Activated B cell treated with CpG ODN at 0.5 μM for 24 hours (primary cell): ENCODE measurements at regions not wholly inside any gene's neighbourhood (a gene's known extent, or its start where the extent isn't known, plus 50 kb on each side); places are given as distances from the start of the nearest gene placed in this dataset.

Experiments
- ATAC-seq: fragments of 200-7000 bp; cut with Tn5 transposase; one replicate; pipeline ENCODE4 v1.10.0; 2021; ENCODE audit warnings: low read depth, mild to moderate bottlenecking, moderate library complexity
- CTCF ChIA-PET: fragments of 350-600 bp; sonication (Branson Sonifier 250); formaldehyde crosslinking; loops from one replicate; lab custom pipeline; 2021; ENCODE audit warnings: antibody characterized with exemption; lab: Charles Lee
- POLR2A ChIA-PET: fragments of 350-600 bp; sonication (Branson Sonifier 250); formaldehyde crosslinking; loops from one replicate; lab custom pipeline; 2021; ENCODE audit warnings: antibody characterized with exemption; lab: Charles Lee
- DNase-seq: peaks from one replicate; pipeline ENCODE4 v3.0.0; 2022
- H3K27ac Mint-ChIP-seq: one replicate; pipeline ENCODE4 v1.8.0; 2020; ENCODE audit warnings: mixed read lengths
- H3K27me3 Mint-ChIP-seq: one replicate; pipeline ENCODE4 v1.8.0; 2021; ENCODE audit warnings: mixed read lengths
- H3K36me3 Mint-ChIP-seq: one replicate; pipeline ENCODE4 v1.8.0; 2021; ENCODE audit warnings: low read depth, mixed read lengths
- H3K4me1 Mint-ChIP-seq: one replicate; pipeline ENCODE4 v1.8.0; 2021; ENCODE audit warnings: mixed read lengths
- H3K4me3 Mint-ChIP-seq: one replicate; pipeline ENCODE4 v1.8.0; 2020; ENCODE audit warnings: mild to moderate bottlenecking, mixed read lengths
- H3K9me3 Mint-ChIP-seq: one replicate; pipeline ENCODE4 v1.8.0; 2020; ENCODE audit warnings: mixed read lengths
- CTCF ChIP-seq: fragments of 200-600 bp; IDR thresholded peaks from one replicate; pipeline ENCODE4 v1.8.0; 2022; ENCODE audit warnings: antibody characterized with exemption, mild to moderate bottlenecking
- intact Hi-C: fragments of 100-400 bp; cut with micrococcal nuclease; formaldehyde crosslinking; loops from one replicate; pipeline ENCODE4 v1.15.1; 2024

GRCh38 chr5:58191443-58191842, 268.4 kb downstream of the PLK2 start:
- intact Hi-C loops = no loop called here
- DNase-seq (no peak), ATAC-seq (no peak)
- no peak overlapping the region for H3K4me3 Mint-ChIP-seq
- POLR2A ChIA-PET = no interaction called here
- no peak for TF ChIP-seq CTCF
- no peak overlapping the region for H3K27ac Mint-ChIP-seq
- H3K36me3 Mint-ChIP-seq = no peaks in the 10 kb centered on the region
- no peaks in the 10 kb centered on the region for H3K4me1 Mint-ChIP-seq
- CTCF ChIA-PET = no interaction called here
- H3K27me3 Mint-ChIP-seq = peaks cover 7% of the 10 kb centered on the region
- peaks cover 5% of the 10 kb centered on the region for H3K9me3 Mint-ChIP-seq

GRCh38 chr5:58188262-58188651, 271.6 kb downstream of the PLK2 start:
- Mint-ChIP-seq H3K4me1 (no peaks in the 10 kb centered on the region), H3K27me3 (peaks cover 7% of the 10 kb centered on the region), H3K36me3 (no peaks in the 10 kb centered on the region), H3K9me3 (no peaks in the 10 kb centered on the region), H3K27ac (no peak overlapping the region), H3K4me3 (no peak overlapping the region)
- CTCF ChIA-PET = no interaction called here
- DNase-seq (no peak), ATAC-seq (no peak)
- POLR2A ChIA-PET = no interaction called here
- intact Hi-C loops = no loop called here
- TF ChIP-seq CTCF = no peak

- ChIA-PET CTCF (no interaction called here), POLR2A (no interaction called here)
- no peak for ATAC-seq
These were observed 272.2 kb downstream of the PLK2 start for GRCh38 chr5:58187432-58188261.

GRCh38 chr5:58185801-58186200, 274.1 kb downstream of the PLK2 start:
- ChIA-PET CTCF (no interaction called here), POLR2A (no interaction called here)
- Mint-ChIP-seq H3K27me3 (peaks cover 5% of the 10 kb centered on the region), H3K4me3 (no peak overlapping the region), H3K36me3 (no peaks in the 10 kb centered on the region), H3K27ac (no peak overlapping the region), H3K9me3 (no peaks in the 10 kb centered on the region), H3K4me1 (no peaks in the 10 kb centered on the region)
- intact Hi-C loops = no loop called here
- DNase-seq = no peak
- no peak for TF ChIP-seq CTCF
- no peak for ATAC-seq

More at GRCh38 chr5:58187432-58188261, 272.2 kb downstream of the PLK2 start:
- no peak overlapping the region for H3K27ac Mint-ChIP-seq
- no peak for TF ChIP-seq CTCF
- no peak overlapping the region for H3K4me3 Mint-ChIP-seq
- intact Hi-C loops = no loop called here
- no peaks in the 10 kb centered on the region for H3K9me3 Mint-ChIP-seq
- peaks cover 7% of the 10 kb centered on the region for H3K27me3 Mint-ChIP-seq
- no peak for DNase-seq
- no peaks in the 10 kb centered on the region for H3K36me3 Mint-ChIP-seq
- H3K4me1 Mint-ChIP-seq = no peaks in the 10 kb centered on the region

GRCh38 chr5:58185397-58185796, 274.5 kb downstream of the PLK2 start:
- intact Hi-C loops = no loop called here
- ChIA-PET POLR2A (no interaction called here), CTCF (no interaction called here)
- Mint-ChIP-seq H3K36me3 (no peaks in the 10 kb centered on the region), H3K27ac (no peak overlapping the region), H3K27me3 (peaks cover 4% of the 10 kb centered on the region), H3K4me1 (no peaks in the 10 kb centered on the region), H3K9me3 (no peaks in the 10 kb centered on the region), H3K4me3 (no peak overlapping the region)
- DNase-seq (no peak), ATAC-seq (no peak)
- TF ChIP-seq CTCF = no peak
